ENCODE measurements at regions not wholly inside any gene's neighbourhood (a gene's known extent, or its start where the extent isn't known, plus 50 kb on each side); places are given as distances from the start of the nearest gene placed in this dataset.

DNA sequence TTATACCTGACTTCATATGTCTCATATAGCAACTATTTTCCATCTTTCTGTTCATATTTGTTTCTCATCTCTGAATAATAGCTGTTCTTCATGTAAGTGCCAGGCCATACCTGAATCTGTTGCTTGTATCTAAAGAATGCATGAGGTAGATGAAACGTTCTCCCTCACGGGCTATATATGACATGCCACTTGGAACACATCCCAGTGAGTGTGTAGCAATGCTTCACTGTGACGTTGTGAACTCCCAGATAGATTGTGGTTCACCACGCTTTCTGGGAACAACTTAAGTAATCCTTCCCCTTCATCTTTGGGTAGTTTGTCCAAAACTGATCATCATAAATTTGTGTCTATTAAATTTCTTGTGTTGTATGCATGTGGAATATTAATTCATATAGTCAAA lies 60.1 kb downstream of the RDH14 start:
- Histone ChIP-seq H3K27ac (no peak overlapping the region), H3K4me3 (no peak overlapping the region), H3K27me3 (peaks cover 4% of the 10 kb centered on the region), H3K4me1 (ENCODE audit: insufficient read depth) (no peaks in the 10 kb centered on the region), H3K9me3 (no peaks in the 10 kb centered on the region), H3K36me3 (no peaks in the 10 kb centered on the region)
- TF ChIP-seq EP300 (IDR thresholded peaks at IDR 0.05), result no peak
- TF ChIP-seq, protein P1, sequence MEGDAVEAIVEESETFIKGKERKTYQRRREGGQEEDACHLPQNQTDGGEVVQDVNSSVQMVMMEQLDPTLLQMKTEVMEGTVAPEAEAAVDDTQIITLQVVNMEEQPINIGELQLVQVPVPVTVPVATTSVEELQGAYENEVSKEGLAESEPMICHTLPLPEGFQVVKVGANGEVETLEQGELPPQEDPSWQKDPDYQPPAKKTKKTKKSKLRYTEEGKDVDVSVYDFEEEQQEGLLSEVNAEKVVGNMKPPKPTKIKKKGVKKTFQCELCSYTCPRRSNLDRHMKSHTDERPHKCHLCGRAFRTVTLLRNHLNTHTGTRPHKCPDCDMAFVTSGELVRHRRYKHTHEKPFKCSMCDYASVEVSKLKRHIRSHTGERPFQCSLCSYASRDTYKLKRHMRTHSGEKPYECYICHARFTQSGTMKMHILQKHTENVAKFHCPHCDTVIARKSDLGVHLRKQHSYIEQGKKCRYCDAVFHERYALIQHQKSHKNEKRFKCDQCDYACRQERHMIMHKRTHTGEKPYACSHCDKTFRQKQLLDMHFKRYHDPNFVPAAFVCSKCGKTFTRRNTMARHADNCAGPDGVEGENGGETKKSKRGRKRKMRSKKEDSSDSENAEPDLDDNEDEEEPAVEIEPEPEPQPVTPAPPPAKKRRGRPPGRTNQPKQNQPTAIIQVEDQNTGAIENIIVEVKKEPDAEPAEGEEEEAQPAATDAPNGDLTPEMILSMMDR (IDR thresholded peaks at IDR 0.05), result no peak
- TF ChIP-seq POLR2A (IDR thresholded peaks at IDR 0.05), result no peak
- WGBS, 3 donors, result 53 to 64% (median 58%) methylated on average over 4 of the region's 4 CpGs
- DNase-seq, result no peak
- intact Hi-C loops (cut with DNase I), result no loop called here

DNA sequence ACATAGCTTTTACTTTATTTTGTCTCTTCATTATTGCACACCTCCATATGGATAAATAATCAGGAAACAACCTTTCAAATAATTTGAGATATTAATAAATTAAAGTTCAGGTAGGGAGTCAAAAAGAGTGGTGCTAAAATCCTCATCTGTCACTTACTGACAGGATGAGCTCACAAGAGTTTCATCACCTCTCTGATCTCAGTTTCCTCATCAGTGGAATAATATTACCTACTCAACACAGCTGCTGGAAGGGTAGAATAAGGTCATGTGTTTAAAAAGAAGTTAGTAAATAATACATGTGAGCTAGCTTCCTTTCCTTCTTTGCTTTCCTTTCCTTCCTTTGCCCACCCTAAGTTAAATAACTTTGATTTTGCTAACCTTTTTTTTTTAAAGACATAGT lies 61.9 kb downstream of the RDH14 start:
- no peaks in the 10 kb centered on the region for H3K4me1 ChIP-seq (ENCODE audit: insufficient read depth)

DNA sequence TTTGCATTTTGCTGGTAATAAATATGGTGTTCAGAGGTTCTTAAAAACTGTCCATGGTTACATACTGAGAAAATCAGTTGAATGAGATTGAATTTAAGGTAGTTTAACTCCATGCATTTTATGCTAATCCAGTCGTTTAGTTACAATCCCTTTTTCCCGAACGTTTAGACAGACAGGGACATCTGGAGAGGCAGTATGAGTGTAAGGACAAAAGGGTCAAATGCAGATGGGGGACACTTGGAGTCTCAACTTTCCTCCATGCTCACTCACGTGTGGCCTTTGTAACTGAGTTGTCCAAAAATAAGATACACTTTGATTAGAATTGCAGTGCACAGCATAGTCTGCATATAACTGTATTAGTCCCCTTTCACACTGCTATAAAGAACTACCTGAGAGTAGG lies 63.9 kb downstream of the RDH14 start:
- peaks cover 4% of the 10 kb centered on the region for H3K27me3 ChIP-seq
- no peaks in the 10 kb centered on the region for H3K36me3 ChIP-seq
- H3K4me3 ChIP-seq, result no peak overlapping the region
- intact Hi-C loops (cut with DNase I), result no loop called here
- no peaks in the 10 kb centered on the region for H3K9me3 ChIP-seq
- 65 to 73% (median 69%) methylated on average over 4 of the region's 4 CpGs for WGBS, 3 donors
- TF ChIP-seq, protein P1 (IDR thresholded peaks at IDR 0.05), result no peak
- TF ChIP-seq EP300 (IDR thresholded peaks at IDR 0.05), result no peak
- TF ChIP-seq POLR2A (IDR thresholded peaks at IDR 0.05), result no peak
- H3K4me1 ChIP-seq (ENCODE audit: insufficient read depth), result no peaks in the 10 kb centered on the region
- H3K27ac ChIP-seq, result no peak overlapping the region
- DNase-seq, result no peak

More for the DNA sequence above, 61.9 kb downstream of the RDH14 start:
- no peak for DNase-seq
- no peaks in the 10 kb centered on the region for H3K36me3 ChIP-seq
- H3K27ac ChIP-seq, result no peak overlapping the region
- no peaks in the 10 kb centered on the region for H3K9me3 ChIP-seq
- TF ChIP-seq, protein P1 (IDR thresholded peaks at IDR 0.05), result no peak
- TF ChIP-seq POLR2A (IDR thresholded peaks at IDR 0.05), result no peak
- peaks cover 4% of the 10 kb centered on the region for H3K27me3 ChIP-seq
- intact Hi-C loops (cut with DNase I), result no loop called here
- H3K4me3 ChIP-seq, result no peak overlapping the region

DNA sequence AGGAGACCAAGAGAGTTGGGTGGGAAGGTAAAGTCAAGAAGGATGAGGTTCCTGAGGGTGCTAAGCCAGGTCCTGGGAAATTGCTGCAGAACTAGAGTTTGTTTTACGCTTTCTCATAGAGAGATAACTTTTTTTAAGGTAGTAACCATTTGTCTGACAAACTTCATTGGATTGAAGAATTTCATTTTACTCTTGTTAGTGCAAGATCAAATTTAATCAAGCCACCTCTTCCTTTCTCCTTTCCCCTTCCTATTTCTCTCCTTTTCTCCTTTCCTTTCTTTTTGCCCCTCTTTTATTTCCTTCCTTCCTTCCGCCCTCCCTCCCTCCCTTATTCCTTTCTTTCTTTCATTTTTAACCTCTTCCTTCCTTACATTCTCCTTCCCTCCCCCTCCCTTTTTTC lies 65.4 kb downstream of the RDH14 start:
- intact Hi-C loops (cut with DNase I), result no loop called here
- Histone ChIP-seq H3K27ac (no peak overlapping the region), H3K4me3 (no peak overlapping the region), H3K27me3 (peaks cover 4% of the 10 kb centered on the region), H3K9me3 (no peaks in the 10 kb centered on the region), H3K4me1 (ENCODE audit: insufficient read depth) (no peaks in the 10 kb centered on the region), H3K36me3 (no peaks in the 10 kb centered on the region)
- TF ChIP-seq POLR2A (IDR thresholded peaks at IDR 0.05) (no peak), EP300 (IDR thresholded peaks at IDR 0.05) (no peak)
- TF ChIP-seq, protein P1 (IDR thresholded peaks at IDR 0.05), result no peak
- no peak for DNase-seq
- 72 to 76% (median 73%) methylated on average over 2 of the region's 2 CpGs for WGBS, 3 donors

DNA sequence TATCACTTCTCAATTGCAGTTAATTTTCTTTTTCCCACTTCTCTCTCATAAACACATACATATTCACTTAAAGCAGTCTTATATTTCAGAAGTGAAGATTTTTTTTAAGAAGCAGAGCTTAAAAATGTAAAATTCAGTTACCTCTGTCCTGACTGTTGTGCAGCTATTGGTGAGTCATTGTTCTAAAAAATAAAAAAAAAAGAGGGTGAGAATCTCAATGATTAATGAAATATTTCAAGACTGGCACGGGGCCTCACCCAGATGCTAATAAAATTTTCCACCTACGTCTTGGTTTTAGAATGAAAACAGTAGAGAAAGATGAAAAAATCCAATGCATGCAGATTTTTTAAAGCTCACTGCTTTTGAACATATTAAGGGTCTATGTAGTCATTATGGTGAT lies 67.7 kb downstream of the RDH14 start:
- 58 to 64% (median 62%) methylated on average over 2 of the region's 2 CpGs for WGBS, 3 donors
- Histone ChIP-seq H3K9me3 (no peaks in the 10 kb centered on the region), H3K36me3 (no peaks in the 10 kb centered on the region), H3K27ac (no peak overlapping the region), H3K4me3 (no peak overlapping the region), H3K27me3 (no peaks in the 10 kb centered on the region), H3K4me1 (ENCODE audit: insufficient read depth) (no peaks in the 10 kb centered on the region)
- intact Hi-C loops (cut with DNase I), result no loop called here
- DNase-seq, result no peak
- TF ChIP-seq POLR2A (IDR thresholded peaks at IDR 0.05) (no peak), EP300 (IDR thresholded peaks at IDR 0.05) (no peak)
- TF ChIP-seq, protein P1 (IDR thresholded peaks at IDR 0.05), result no peak

Measured in ovary (tissue), 7 donors.